GM06990 (cell line): ENCODE measurements at regions not wholly inside any gene's neighbourhood (a gene's known extent, or its start where the extent isn't known, plus 50 kb on each side); places are given as distances from the start of the nearest gene placed in this dataset.

Experiments
- DNase-seq: peaks from one replicate; pipeline ENCODE4 v3.0.0-alpha.2; 2011; ENCODE audit not compliant: insufficient read length; ENCODE audit errors: extremely low read depth
- H3K27me3 ChIP-seq: replicated peaks from 2 replicates; pipeline ENCODE4 v1.6.0; 2011; ENCODE audit warnings: low read length; ENCODE audit not compliant: control insufficient read depth, insufficient read depth
- H3K36me3 ChIP-seq: 2 replicates; pipeline ENCODE4 v1.5.1; 2011; ENCODE audit warnings: low read length; ENCODE audit not compliant: control insufficient read depth, insufficient read depth
- H3K4me3 ChIP-seq: replicated peaks from 2 replicates; pipeline ENCODE4 v1.5.1; 2011; ENCODE audit warnings: low read depth, mild to moderate bottlenecking, control low read depth, low read length
- TF ChIP-seq, protein P1 (sequence below): IDR thresholded peaks from 2 replicates; pipeline ENCODE4 v1.5.1; 2011; ENCODE audit warnings: low read length, control low read depth, mild to moderate bottlenecking, inconsistent platforms; ENCODE audit not compliant: insufficient read depth, poor library complexity, severe bottlenecking

DNA sequence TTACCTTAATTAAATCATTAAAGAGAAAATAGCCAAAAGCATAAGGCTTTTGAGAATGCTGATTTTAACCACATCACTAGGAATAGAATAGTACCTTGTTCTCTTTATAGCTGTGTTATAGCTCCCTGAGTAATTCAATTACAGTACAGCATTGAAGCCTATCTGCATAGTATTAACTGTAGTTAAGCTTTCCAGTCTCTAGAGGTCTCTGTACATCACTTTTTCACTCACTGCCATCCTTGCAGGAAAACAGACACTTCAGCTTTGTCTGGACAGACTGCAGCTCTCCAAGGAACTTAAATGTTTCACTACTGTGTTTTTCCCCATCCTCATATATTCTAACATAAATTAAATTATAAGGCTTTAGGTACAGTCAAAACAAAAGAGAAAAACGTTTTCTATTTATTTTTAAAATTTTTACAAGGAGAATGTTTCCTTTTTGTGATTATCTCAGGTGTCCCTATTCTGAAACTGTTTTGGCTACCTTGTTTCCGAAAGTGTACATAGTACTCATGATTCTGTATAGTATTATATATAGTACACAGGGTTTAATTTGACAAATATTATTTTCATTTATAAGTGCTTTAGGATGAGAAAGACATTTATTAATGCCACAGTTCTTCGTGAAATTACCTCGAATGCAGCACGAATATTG, 407.9 kb downstream of the PCDH18 start:
- H3K4me3 ChIP-seq, result no peak overlapping the region
- TF ChIP-seq, protein P1, sequence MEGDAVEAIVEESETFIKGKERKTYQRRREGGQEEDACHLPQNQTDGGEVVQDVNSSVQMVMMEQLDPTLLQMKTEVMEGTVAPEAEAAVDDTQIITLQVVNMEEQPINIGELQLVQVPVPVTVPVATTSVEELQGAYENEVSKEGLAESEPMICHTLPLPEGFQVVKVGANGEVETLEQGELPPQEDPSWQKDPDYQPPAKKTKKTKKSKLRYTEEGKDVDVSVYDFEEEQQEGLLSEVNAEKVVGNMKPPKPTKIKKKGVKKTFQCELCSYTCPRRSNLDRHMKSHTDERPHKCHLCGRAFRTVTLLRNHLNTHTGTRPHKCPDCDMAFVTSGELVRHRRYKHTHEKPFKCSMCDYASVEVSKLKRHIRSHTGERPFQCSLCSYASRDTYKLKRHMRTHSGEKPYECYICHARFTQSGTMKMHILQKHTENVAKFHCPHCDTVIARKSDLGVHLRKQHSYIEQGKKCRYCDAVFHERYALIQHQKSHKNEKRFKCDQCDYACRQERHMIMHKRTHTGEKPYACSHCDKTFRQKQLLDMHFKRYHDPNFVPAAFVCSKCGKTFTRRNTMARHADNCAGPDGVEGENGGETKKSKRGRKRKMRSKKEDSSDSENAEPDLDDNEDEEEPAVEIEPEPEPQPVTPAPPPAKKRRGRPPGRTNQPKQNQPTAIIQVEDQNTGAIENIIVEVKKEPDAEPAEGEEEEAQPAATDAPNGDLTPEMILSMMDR, result peak; percentile 38
- no peaks in the 10 kb centered on the region for H3K27me3 ChIP-seq
- no peak for DNase-seq
- no peaks in the 10 kb centered on the region for H3K36me3 ChIP-seq

DNA sequence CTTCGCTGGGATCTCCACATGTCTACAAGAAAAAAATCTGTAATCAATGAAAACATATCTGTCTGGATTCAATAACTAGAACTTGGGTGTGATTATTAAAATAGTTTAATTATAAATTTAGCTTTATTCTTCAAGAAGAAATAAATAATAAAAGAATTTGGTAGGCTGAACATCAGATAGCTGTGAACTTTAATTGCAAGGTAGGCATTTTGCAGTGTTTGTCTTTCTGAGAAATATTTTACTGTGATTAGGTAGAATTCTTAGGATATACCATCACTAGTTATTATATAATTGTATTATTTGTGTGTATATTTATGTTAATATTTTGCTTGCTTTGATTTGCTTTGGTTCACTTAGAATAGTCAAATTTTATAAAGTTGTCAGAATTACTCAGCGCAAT, 409.4 kb downstream of the PCDH18 start:
- no peaks in the 10 kb centered on the region for H3K36me3 ChIP-seq
- no peak for DNase-seq
- H3K27me3 ChIP-seq, result no peaks in the 10 kb centered on the region
- TF ChIP-seq, protein P1, result no peak
- no peak overlapping the region for H3K4me3 ChIP-seq

DNA sequence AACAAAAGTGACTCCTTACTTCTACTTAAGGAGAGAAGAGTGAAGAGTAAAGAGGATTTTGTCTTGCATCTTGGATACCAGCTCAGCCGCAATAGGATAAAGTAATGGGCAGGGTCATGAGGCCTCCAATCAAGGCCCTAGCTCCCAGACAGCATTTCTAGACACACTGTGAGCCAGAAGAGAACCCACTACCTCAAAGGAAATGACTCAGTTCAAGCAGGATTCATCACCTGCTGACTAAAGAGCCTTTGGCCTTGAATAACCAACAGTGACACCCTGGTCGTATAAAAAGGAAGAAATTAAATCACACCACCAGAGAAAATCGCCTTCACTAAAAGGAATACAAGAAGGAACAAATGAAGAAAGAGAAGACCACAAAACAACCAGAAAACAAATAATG, 416.1 kb downstream of the PCDH18 start:
- Histone ChIP-seq H3K4me3 (no peak overlapping the region), H3K36me3 (no peaks in the 10 kb centered on the region), H3K27me3 (no peaks in the 10 kb centered on the region)
- TF ChIP-seq, protein P1, result no peak
- DNase-seq, result no peak

DNA sequence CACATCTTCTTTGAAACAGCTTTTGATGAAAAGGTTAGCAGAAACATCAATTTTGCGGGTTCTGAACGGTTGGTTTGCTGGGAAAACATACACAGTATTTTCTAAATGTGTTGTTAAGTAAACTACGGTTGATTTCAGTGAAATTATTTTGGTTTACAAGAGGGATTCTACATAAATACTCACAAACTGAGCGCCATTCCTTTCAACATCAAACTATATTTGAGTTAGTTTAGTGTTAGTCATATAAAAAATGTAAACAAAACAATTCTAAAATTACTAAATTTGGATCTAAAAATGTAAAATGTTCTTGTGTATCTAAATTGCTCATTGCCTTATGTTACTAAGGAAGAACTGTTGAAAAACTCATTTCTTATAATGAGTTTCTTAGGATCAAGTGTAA, 425.6 kb downstream of the PCDH18 start:
- TF ChIP-seq, protein P1, result no peak
- Histone ChIP-seq H3K36me3 (no peaks in the 10 kb centered on the region), H3K27me3 (no peaks in the 10 kb centered on the region), H3K4me3 (no peak overlapping the region)
- DNase-seq, result no peak

DNA sequence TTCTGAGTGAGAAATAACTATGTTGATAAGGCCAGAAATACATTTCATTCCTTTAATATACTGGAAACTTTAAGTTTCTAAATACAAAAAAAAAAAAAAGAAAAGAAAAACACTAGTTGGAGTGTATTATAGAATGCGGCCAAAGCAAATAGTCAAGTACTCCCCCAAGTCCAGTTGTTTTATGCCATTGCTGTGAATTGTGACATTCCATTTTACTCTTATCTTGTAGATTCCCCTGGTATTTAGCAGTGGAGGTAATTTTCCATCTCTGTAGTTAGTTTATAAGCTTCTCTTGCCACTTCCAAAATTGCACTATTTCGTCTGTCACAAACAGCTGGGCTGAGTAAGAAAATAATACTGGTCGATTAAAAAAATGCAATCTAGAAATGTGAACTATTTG, 426.0 kb downstream of the PCDH18 start:
- Histone ChIP-seq H3K4me3 (no peak overlapping the region), H3K36me3 (no peaks in the 10 kb centered on the region), H3K27me3 (no peaks in the 10 kb centered on the region)
- TF ChIP-seq, protein P1, result no peak
- DNase-seq, result no peak

DNA sequence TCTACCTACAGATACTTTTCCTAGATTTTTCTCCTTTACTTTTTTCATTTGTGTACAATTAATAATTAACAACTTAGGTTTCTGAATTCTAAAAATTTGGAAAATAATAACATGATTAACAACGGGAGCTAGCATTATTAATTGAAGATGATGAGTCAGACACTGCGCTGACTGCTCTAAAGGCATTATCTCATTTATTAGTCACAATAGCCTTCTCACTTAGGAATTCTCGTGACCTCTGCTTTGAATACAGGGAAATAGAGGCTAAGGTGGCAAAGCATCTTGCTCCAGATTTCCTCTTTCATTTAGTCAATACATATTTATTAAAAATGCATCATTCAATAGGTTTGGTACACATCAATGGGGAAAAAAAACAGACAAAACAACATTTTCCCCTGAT, 441.3 kb downstream of the PCDH18 start:
- Histone ChIP-seq H3K27me3 (no peaks in the 10 kb centered on the region), H3K36me3 (no peaks in the 10 kb centered on the region), H3K4me3 (no peak overlapping the region)
- no peak for DNase-seq
- TF ChIP-seq, protein P1, result no peak
